ENCODE measurements at regions not wholly inside any gene's neighbourhood (a gene's known extent, or its start where the extent isn't known, plus 50 kb on each side); places are given as distances from the start of the nearest gene placed in this dataset.

DNA sequence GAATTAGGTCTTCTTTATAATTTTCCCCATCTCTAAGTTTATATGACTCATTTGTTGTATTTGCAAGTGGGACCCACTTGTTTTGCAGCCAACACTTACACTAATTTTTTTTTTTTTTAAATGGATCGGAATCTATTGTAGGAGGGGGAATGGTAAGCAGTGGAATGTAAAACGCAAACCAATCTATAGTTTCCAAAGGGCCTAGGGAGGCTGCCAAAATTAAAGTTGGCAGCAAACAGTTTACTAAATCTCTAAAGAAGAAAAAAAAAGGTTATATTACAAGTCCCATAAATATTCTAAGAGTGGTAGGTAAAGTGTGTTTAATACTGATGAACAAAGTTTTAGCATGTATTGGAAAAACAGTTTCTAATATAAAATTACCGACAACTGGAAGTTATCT is 416.8 kb upstream of the SALL1 start:
- TF ChIP-seq, protein P1, sequence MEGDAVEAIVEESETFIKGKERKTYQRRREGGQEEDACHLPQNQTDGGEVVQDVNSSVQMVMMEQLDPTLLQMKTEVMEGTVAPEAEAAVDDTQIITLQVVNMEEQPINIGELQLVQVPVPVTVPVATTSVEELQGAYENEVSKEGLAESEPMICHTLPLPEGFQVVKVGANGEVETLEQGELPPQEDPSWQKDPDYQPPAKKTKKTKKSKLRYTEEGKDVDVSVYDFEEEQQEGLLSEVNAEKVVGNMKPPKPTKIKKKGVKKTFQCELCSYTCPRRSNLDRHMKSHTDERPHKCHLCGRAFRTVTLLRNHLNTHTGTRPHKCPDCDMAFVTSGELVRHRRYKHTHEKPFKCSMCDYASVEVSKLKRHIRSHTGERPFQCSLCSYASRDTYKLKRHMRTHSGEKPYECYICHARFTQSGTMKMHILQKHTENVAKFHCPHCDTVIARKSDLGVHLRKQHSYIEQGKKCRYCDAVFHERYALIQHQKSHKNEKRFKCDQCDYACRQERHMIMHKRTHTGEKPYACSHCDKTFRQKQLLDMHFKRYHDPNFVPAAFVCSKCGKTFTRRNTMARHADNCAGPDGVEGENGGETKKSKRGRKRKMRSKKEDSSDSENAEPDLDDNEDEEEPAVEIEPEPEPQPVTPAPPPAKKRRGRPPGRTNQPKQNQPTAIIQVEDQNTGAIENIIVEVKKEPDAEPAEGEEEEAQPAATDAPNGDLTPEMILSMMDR (IDR thresholded peaks at IDR 0.05): no peak
- TF ChIP-seq POLR2A (IDR thresholded peaks at IDR 0.05) (no peak), POLR2AphosphoS5 (IDR thresholded peaks at IDR 0.05; ENCODE audit: insufficient read depth in 1 of 2, low read depth in 1 of 2) (no peak)

Measured in vagina (tissue), 2 donors.